Dermis blood vessel endothelial cell (primary cell): ENCODE measurements at regions not wholly inside any gene's neighbourhood (a gene's known extent, or its start where the extent isn't known, plus 50 kb on each side); places are given as distances from the start of the nearest gene placed in this dataset.

Experiments used
- DNase-seq: peaks from one replicate; pipeline ENCODE4 v3.0.0; 2010

DNA sequence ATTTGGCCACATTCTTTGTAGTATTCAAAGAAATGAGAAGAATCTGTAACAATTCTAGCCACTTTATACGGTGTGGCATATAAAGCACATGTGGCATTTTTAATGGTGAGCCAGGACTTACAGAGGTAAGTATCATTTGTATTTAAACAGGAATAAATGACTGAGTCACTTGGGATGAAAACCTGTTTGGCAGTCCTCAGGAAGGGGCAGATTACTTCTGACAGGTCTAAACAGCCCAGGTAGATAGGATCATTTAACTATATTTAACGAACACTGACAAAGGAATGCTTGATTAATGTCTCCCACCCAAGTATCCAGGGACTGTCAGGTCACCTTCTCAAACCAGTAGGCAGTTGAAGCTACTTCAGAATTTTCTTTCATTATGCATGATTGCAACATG, 241.5 kb upstream of the SATB1 start:
- no peak for DNase-seq

DNA sequence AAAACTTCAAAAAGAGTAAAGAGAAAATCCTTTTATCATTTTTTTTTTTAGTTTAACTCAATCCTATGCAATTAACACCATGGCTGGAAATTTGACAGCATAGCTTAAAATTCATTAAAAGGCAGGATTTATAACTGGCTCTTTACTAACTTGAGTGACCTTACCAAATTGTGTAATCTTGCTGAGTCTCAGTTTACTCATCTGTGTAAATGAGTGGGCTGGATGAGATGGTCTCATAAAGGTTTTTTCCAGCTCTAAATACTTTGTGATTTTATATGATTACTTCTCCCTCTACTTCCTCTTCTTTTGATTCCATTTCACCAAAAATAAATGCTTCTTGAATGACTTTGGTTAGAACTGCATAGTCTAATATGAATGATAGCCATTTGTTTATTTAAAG, 234.9 kb upstream of the SATB1 start:
- DNase-seq = no peak

DNA sequence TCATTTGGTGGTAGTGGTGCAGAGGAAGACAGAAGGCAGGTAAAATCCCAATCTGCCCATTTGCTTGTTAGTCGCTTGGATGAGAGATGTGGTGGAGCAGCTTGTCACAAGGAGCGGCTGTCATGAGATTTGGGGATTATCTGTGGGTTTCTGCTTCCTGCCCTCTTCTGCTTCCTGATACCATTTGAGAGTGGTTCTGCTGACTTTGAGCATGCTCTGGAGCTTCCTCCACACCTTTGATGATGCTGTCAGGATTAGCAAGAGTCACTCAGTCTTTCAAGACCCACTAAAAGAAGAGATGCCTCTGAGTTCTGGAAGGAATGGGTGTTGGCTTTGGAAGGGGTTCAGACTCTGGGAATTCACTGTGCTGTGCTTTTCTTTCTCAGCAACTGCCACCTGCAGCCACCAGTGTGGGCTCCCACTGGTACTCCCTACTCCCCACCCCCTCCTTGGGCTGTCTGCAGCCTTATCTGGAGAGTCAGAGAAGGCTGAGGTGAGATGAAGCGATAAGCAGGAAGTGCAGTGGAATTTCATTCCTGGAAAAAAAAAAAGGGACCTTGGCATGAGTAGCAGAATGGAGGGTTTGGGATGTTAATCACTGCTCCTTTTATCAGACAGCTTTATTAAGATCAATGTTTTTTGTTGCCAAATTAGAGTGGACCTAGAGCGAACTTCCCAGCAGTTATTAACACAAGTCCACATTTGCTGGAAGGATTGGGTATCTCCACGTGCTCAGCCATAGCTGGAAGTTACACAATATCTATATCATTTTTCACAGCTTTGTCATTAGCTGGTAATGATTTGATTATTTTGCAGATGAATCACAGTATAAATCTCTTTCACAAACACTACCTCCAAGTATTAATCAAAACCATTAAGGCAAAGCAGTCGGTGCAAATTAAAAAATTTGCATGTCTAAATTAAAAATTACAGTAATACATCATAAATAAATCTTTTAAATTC, 233.0 kb upstream of the SATB1 start:
- DNase-seq = no peak

DNA sequence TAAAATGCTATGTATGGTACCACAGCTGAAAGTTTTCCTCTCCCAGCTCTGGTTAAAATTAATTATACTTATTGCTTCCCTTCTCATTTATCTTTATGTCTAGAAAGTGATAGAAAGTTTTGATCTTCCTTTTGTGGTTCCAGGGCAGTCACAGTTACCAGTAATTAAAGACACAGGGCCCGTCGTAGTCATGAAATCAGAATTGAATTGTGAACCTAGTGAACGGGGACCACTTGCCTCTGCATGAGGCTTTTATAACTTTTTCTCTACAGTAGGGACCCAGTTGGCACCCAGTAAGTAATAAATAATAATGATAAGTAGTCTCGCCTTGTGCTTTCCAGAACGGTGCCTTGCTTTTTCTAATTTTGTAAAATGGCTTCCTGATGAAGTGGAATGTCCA, 231.7 kb upstream of the SATB1 start:
- no peak for DNase-seq

DNA sequence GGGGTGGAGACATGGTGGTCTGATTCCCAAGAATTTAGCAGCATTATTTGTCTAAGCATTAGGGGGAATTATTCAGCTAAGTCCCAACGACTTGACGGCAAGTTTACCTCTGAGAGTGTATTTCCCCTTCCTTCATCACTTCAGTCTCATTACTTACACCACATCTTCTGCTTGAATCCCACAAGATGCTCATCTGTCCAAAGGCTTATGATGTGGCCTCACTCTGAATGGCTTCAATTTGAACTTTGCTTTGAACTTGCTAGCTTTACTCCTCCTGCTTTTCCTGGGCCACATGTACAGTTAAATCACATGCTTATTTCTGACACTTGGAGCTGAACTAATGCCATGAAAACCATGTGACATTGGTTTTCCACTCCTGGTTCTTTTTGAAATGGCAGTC, 231.3 kb upstream of the SATB1 start:
- no peak for DNase-seq

DNA sequence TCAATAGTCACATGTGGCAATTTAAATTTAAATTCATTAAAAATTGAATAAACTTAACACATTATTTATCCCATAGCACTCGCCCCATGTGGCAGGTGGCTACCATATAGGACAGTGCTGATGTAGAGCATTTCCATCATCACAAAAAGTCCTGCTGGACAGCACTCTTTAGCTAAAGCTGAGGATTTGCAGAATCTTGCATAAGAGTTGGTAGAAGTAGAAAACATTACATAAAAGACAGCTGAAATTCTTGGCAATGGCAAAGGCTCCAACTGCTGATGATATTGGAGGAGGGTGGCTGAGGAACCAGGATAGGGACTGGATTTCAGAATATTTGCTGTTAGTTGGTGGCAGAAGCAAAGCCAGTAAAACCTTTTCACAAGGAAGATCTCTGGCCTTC, 230.7 kb upstream of the SATB1 start:
- no peak for DNase-seq

DNA sequence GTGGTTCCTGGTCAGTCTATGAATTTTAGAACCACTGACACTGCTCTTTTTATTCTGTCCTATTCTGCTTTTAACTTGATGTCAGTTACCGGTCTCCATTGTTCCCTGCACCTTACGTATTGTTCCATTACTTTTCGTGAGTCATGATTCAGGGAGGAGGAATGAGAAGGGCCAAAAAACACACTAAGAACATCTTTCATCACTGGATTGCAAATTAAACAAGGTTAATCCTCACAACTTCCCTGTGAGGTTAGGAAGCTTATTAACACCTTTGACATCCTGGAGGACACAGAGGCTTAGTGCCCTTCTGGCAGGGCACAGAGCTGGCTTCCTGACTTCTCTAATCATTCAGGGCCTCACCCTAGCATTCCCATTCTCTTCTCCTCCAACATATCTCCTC, 227.6 kb upstream of the SATB1 start:
- no peak for DNase-seq

DNA sequence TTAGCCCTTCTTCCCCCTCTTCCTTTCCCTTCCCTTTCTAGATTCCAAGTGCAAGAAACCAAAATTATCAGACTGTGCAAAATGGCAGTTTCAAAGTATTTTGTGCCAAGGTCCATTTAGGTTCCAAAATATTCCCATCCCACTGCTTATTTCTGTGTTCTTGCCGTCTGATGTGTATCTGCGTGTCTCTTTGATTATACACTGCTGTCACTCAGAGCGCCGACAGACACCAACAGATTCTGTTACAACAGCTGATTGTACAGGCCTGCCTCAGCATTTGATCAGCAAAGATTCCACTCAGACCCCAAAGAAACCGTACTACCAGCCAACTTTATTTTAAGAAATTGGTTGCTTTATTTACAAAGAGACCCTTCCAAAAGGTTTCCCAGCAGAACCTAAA, 225.6 kb upstream of the SATB1 start:
- DNase-seq = no peak

DNA sequence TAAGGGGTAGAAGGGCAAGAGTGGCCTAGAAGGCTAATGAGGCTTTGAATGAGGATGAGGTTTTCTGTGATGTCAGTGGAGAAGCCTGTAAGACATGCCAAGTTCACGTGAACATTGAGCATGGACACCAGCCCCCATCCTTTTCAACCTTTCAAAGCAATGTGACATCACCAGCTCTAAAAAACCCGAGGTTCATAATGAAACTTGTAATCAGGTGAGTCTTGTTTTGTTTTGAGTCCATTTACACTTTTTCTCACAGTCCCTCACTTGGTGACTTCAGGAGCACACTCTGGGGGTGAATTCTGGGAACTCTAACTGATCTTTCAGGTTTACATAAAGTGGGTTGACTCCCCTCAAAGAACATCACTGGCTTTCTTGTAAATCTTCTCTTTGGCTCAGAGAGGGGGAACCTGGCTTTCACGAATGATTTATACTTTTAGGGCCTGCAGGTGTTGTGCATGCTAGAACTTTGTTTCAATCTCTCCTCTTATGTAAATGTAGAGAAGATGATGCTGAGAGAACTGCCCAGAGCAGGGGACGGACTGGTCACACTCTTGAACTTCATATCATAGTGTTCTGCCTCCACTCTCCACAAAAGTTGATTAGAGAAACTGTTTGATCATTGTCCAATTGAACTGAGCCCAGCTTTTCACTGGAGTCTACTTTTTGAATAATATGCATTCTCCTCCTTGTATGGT, 224.7 kb upstream of the SATB1 start:
- no peak for DNase-seq

DNA sequence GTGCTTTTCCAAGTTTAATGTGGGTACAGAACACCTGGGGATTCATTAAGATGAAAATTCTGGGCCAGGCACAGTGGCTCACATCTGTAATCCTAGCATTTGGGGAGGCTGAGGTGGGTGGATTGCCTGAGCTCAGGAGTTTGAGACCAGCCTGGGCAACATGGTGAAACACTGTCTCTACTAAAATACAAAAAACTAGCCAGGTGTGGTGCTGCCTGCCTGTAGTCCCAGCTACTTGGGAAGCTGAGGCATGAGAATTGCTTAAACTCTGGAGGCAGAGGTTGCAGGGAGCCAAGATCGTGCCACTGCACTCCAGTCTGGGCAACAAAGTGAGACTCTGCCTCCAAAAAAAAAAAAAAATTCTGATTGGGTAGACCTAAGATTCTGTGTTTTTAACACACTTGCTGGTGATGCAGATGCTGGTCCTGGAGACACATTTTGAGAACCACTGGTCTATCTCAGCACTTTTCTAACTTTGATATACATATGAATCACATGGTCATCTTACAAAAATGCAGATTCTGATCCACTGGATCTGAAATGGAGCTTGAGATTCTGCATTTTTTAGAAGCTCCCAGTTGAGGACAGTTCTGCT, 223.8 kb upstream of the SATB1 start:
- no peak for DNase-seq

DNA sequence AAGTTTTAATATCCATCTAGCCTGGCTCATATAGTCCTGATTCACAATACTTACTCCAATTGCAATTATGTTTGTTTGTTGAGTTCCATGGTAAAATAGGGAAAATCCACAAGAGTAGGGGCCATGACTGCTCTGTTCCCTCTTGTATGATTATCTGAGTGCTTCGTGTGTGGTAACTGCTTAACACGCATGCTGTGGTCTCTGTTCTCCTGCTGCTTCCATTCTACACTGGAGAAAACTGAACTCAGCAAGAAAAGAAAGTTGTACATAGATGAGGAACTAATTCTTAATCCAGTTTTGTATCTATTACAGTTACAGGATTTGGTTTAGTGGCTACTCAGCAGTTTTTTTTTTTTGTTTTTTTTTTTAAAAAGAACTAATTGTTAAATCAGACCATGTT, 223.0 kb upstream of the SATB1 start:
- DNase-seq = no peak

DNA sequence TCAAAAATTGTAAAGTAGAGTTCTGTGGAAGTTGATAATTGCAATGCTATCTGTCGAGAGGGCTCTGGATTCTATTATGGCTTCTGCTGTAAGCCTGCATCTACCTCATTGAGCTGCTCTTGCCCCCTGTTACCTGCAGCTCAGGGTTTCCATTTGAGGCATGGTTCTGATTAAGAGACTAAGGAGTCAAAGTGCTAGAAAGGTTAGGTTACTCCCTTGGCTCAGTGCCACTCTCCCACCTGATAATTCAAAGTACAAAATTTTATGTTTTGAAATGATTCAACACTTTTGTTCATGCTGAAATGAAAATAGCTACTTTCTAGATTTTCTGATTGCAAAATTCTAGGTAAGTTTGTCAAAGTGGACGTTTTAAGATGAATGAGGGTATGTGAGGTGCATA, 220.5 kb upstream of the SATB1 start:
- no peak for DNase-seq

DNA sequence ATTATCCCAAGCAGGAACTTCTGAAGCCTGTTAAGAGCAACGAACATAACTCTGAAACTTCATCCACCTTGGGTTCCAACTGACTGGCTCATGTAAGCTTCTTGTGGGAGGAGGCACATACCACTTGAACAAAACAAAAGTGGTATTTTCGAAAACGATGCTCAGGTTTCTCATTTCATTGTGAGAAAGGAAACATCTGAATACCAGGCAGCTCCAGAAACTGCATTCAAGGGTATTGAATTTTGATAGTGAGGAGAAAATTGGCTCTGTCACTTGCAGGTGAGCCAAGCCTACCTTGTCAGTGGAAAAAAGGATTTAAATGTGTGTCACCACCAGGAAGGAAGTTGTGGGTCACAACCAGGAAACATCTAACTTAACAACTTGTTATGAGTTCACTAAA, 218.1 kb upstream of the SATB1 start:
- DNase-seq = no peak

DNA sequence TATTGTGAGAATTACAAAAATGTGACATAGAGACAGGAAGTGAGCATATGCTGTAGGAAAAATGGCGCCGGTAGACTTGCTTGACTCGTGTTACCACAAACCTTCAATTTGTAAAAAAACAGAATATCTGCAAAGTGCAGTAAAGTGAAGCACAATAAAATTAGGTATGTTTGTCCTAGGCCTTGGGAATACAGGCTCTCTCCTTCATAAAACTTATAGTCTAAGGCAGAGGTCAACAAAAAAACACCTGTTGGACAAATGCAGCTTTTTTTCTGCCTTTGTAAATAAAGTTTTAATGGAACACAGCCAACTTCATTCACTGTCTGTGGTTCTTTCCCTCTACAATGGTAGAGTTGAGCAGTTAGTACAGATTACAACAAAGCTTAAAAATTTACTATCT, 216.8 kb upstream of the SATB1 start:
- DNase-seq = no peak

DNA sequence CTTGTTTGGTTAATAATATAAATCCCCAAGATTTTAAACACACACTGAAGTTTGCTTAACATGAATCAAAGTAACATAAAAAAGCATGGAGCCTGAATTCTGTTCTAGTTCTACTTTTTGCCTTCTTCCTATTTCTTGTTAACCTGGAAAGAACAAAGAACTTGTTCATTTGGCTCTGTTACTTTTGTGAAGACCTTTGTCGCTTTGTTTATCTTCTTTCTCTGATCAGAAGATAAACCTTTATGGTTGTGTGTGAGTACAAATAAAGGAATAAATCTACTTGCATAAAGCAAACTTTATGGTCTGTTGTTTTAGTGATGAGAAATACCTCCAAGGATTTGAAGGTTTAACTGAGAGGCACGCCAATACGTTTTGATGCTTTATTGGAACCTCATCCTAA, 210.1 kb upstream of the SATB1 start:
- no peak for DNase-seq

DNA sequence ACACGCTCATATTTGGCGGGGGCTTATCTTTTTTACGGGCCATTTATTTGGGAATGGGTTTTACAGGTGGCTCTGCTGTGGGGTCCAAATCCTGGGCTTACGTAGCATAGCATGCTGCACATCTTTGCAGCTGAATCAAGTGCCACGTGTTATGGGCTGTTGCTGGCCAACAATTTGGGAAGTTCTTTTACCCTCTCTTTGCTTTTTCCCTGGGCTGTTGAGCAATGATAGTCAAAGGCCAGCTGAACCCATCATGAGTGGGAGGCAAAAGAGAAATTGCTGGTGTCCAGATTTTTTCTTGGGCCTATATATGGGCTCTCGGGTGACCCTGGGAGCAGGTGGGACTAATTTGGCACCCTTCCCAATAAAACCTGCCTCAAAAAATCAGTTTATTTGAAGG, 209.3 kb upstream of the SATB1 start:
- no peak for DNase-seq

DNA sequence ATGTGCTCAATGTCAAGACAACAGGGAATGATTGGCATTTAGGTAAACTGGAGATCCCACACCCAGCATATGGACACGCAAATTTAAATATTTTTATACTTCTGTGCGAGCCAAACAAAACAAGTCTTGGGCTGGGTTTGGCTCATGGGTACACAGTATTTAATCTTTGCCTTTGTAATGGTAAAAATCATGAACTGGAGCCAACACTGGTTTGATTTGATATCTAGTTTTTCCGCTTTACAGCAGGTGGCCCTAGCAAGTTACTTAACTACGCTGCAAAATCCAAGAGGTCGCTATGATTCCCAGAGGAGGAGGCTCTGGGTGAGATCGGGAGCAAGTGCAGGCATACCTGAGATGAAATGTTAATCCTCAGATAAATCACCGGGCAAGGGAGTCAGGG, 207.9 kb upstream of the SATB1 start:
- DNase-seq = no peak

DNA sequence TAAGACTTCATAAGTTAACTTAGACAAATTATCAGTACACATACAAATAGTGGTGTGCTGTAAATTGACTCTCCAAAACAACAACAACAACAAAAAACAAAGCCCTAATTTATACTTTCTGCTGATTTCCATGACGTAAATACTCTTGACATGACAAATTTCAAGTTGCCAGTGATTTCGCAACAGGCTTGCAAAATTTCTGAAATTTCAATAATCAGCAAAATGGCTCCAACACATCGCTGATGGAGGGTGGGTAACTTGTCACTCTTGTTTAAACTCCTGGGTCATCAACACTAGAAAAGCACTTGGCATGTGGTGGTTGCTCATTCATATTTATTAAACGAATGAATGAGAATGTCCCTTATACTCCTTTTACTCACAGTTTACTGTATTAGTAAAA, 205.2 kb upstream of the SATB1 start:
- no peak for DNase-seq

DNA sequence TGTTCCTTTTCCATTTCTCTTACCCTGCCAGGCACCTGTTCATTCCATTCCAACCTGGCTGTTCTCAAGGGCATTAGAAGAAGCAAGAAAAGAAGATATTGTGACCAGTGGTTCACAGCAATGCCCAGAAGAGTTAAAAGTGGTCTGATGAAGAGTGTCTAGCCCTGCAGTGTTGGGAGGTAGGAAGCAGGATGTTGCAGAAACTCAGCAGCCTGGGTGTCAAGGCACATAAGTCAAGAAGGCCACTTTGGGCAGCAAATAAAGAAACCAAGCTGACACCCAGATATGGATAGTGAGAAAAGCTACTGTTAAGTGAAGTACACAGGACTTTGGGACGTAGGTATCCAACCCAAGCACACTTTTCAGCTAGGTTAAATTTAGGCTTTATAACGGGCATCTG, 199.9 kb upstream of the SATB1 start:
- DNase-seq = no peak

DNA sequence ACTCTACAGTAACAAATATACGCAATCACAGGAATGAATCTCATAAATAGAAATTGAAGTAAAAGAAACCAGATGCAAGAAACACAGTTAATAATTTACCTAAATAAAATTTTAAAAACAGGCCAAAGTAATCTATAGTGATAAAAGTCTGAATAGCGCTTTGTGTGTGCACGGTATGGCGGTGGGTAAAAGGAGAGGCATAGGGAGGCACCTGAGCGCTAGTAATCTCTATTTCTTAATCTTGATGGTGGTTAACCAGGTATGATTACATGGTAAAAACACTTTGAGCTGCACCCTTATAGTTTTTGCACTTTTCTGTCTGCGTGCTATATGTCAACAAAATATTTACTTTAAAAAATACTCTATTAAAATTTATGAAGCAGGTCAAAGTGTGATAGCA, 198.1 kb upstream of the SATB1 start:
- no peak for DNase-seq

DNA sequence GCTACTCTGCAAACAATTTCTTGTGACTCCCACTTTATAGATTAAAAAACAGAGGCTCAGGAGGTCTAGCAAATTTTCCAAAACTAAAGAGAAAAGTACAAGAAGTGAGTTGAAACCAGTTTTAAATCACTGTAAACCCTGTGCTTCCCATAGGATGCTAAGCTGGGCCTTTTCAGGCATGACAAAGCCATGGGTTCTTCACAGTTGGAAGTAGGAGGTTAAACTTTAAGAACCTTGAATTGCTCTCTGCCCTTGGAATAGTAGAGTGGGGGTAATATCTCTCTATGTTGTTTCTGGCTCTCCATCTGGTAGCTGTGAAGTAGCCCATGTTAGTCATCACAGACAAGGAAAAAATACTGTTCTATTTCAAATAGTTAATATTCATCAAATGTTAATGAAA, 193.6 kb upstream of the SATB1 start:
- no peak for DNase-seq

DNA sequence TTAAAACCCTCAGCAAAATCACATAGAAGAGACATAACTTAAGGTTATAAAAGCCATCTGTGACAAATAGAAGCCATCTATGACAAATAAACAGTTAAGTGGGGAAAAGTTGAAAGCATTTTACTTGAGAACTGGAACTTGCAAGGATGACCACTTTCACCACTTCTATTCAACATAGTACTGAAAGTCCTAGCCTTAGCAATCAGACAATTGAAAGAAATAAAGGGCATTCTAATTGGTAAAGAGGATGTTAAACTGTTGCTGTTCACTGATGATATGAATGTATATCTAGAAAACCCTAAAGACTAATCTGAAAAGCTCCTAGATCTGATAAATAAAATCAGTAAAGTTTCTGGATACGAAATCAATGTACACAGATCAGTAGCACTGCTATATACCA, 186.9 kb upstream of the SATB1 start:
- no peak for DNase-seq

DNA sequence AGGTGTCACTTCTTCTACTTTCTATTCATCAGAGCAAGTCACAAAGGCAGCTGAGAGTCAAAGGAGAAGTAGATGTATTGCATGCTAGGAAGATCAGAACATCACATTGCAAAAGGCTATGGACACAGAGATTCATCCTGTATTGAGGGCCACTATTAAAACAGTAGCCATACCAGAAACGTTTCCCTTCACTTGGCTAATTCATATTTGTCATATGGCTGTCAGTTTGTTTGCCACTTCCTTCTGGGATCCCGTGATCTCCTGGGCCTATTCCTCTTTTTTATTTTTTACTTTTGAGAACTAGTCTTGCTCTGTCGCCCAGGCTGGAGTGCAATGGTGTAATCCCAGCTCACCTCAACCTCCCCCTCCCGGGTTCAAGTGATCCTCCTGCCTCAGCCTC, 184.0 kb upstream of the SATB1 start:
- no peak for DNase-seq

DNA sequence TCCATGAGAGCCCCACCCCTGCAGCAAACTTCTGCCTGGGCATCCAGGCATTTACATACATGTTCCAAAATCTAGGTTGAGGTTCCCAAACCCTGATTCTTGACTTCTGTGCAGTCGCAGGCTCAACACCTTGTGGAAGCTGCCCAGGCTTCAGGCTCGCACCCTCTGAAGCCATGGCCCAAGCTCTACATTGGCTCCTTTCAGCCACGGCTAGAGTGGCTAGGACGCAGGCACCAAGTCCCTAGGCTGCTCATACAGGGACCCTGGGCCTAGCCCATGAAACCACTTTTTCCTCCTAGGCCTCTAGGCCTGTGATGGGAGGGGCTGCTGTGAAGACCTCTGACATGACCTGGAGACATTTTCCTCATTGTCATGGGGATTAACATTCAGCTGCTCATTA, 172.8 kb upstream of the SATB1 start:
- DNase-seq = no peak
